Neural crest cell (in vitro differentiated cells): ENCODE measurements at regions not wholly inside any gene's neighbourhood (a gene's known extent, or its start where the extent isn't known, plus 50 kb on each side); places are given as distances from the start of the nearest gene placed in this dataset.

Experiments used
- DNase-seq: peaks from one replicate; pipeline ENCODE4 v3.0.0; 2021; ENCODE audit warnings: low read depth, mixed read lengths, low spot score
- H3K27ac Mint-ChIP-seq: one replicate; pipeline ENCODE4 v1.8.0; 2021; ENCODE audit warnings: mild to moderate bottlenecking, mixed read lengths; ENCODE audit not compliant: unreplicated experiment
- H3K27me3 Mint-ChIP-seq: 2 replicates; pipeline ENCODE4 v1.8.0; 2021; ENCODE audit warnings: low read depth, mild to moderate bottlenecking, mixed read lengths
- H3K36me3 Mint-ChIP-seq: 2 replicates; pipeline ENCODE4 v1.8.0; 2021; ENCODE audit warnings: low read depth, mild to moderate bottlenecking, mixed read lengths
- H3K4me1 Mint-ChIP-seq: 2 replicates; pipeline ENCODE4 v1.8.0; 2021; ENCODE audit warnings: mixed read lengths
- H3K4me3 Mint-ChIP-seq: one replicate; pipeline ENCODE4 v1.8.0; 2021; ENCODE audit warnings: mild to moderate bottlenecking, mixed read lengths
- H3K9me3 Mint-ChIP-seq: 2 replicates; pipeline ENCODE4 v1.8.0; 2021; ENCODE audit warnings: mixed read lengths
- TF ChIP-seq, protein P1 (sequence below): fragments of 200-600 bp; sonication (generic); conservative IDR thresholded peaks from 2 replicates; pipeline ENCODE4 v1.5.0; 2021; ENCODE audit warnings: antibody characterized with exemption, mild to moderate bottlenecking

DNA sequence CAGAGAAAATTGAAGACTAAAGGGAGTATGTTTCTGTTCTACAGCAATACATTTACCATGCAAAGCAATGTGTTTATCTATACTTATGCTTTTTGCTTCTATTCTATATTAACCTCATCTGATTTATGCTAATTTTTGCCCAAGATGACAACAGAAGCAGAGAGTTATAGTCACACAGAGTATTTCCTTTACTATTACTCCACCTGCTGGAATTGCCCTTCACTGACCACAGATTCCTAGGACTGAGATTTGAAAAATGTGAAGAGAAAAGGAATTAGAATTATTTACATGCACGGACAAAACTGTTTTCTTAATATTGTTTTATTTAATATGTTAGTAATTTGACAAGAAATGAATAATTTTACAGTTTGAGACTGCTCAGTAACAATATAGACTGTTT, 745.6 kb downstream of the VGLL3 start:
- H3K4me1 Mint-ChIP-seq: peaks cover 17% of the 10 kb centered on the region
- TF ChIP-seq, protein P1, sequence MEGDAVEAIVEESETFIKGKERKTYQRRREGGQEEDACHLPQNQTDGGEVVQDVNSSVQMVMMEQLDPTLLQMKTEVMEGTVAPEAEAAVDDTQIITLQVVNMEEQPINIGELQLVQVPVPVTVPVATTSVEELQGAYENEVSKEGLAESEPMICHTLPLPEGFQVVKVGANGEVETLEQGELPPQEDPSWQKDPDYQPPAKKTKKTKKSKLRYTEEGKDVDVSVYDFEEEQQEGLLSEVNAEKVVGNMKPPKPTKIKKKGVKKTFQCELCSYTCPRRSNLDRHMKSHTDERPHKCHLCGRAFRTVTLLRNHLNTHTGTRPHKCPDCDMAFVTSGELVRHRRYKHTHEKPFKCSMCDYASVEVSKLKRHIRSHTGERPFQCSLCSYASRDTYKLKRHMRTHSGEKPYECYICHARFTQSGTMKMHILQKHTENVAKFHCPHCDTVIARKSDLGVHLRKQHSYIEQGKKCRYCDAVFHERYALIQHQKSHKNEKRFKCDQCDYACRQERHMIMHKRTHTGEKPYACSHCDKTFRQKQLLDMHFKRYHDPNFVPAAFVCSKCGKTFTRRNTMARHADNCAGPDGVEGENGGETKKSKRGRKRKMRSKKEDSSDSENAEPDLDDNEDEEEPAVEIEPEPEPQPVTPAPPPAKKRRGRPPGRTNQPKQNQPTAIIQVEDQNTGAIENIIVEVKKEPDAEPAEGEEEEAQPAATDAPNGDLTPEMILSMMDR: peak; percentile 71
- H3K9me3 Mint-ChIP-seq: peaks cover 3% of the 10 kb centered on the region
- no peaks in the 10 kb centered on the region for H3K36me3 Mint-ChIP-seq
- H3K27me3 Mint-ChIP-seq: no peaks in the 10 kb centered on the region
- no peak for DNase-seq
- H3K27ac Mint-ChIP-seq: no peak overlapping the region
- H3K4me3 Mint-ChIP-seq: peak overlapping the region; percentile 42

DNA sequence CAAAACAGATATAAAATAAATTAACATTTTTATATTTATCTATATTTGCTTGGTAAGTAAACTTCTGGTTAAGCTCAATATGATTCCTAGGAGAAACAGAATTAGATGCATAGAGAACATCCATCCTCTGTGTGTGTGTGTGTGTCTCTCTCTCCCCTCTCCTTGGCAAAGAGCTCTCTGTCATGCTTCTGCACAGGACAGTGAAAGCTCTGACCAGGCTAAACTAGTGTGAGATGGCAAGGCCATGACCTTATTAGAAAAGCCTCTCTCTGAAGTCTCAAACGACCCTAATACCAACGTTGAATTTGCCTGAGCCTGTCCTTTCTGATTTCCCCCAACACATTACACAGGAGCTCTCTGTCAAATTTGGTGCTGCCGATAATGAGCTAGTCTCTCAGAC, 746.0 kb downstream of the VGLL3 start:
- Mint-ChIP-seq H3K36me3 (no peaks in the 10 kb centered on the region), H3K4me1 (peaks cover 17% of the 10 kb centered on the region), H3K4me3 (peak overlapping the region; percentile 42), H3K27me3 (no peaks in the 10 kb centered on the region), H3K27ac (peak overlapping the region; percentile 58), H3K9me3 (peaks cover 3% of the 10 kb centered on the region)
- no peak for DNase-seq
- TF ChIP-seq, protein P1: no peak

DNA sequence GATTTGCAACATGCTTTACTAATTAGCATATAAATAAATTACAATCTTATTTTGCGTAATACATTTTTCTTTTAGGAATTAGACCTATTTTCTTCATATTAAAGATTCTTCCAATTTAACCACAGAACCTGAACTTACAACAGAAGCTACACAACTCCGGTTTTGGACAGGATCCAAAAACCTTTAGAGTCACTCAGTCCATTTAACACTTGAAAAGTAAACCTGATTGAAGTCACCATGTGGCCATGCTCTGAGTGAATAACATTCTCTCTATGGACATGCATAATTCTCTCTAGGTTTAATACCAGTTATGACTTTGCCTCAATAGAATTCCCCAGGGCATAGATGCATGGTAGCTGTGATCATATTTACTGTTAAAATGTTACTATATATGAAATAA, 751.0 kb downstream of the VGLL3 start:
- Mint-ChIP-seq H3K9me3 (no peaks in the 10 kb centered on the region), H3K4me3 (no peak overlapping the region), H3K27ac (no peak overlapping the region), H3K27me3 (no peaks in the 10 kb centered on the region), H3K4me1 (peaks cover 11% of the 10 kb centered on the region), H3K36me3 (no peaks in the 10 kb centered on the region)
- DNase-seq: no peak
- TF ChIP-seq, protein P1: no peak

DNA sequence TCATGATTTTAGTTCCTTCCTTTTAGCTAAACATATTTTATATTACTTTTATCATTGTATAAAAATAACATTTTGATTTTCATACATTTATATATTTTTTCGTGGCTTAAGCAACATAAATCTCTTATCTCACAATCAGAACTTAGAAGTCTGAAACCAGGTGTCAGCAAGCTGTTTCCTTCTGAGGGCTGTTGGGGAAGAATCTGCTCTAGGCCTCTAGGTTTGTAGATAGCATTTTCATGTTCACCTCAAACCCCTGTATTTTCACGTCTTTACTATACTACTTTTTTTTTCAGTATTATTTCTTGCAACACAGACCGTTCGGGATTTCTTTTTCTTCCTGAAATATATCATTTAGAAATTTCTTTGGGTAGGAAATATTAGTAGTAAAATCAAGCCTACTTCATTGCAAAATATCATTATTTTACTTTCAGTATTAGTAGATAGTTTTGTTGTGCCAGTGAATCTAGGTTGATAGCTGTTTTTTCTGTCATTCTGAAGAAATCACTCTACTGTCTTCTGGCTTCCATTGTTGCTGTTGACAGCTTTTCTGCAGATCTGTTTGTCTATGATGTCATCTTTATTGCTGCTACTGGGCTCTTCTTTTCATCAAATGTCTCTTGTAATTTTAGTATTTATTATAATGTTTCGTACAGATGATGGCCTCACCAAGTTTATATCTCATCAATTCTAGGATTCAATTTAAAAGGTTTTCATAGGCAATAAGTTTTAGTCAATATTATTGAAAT, 756.3 kb downstream of the VGLL3 start:
- Mint-ChIP-seq H3K36me3 (no peaks in the 10 kb centered on the region), H3K9me3 (no peaks in the 10 kb centered on the region), H3K4me3 (no peak overlapping the region), H3K4me1 (no peaks in the 10 kb centered on the region), H3K27ac (no peak overlapping the region), H3K27me3 (no peaks in the 10 kb centered on the region)
- TF ChIP-seq, protein P1: no peak
- DNase-seq: no peak

DNA sequence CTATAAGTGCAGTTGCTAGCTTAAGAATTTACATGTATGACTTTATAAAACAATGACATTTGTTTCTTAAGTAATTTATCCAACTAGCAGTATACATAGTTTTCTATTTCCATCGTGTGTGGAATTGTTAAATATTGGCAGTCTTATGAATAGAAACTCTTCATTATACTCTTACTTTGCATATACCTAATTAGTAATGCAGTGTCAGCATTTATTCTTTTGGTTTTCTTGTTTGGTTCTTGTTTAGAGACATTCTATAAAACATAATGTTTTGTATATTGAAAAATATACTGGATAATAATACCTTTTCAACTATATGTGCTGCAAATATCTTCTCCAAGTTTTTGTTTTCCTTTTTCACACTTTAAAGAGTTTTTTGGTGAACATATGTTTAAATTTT, 760.2 kb downstream of the VGLL3 start:
- Mint-ChIP-seq H3K36me3 (no peaks in the 10 kb centered on the region), H3K9me3 (no peaks in the 10 kb centered on the region), H3K27ac (no peak overlapping the region), H3K4me1 (peaks cover 5% of the 10 kb centered on the region), H3K4me3 (no peak overlapping the region), H3K27me3 (no peaks in the 10 kb centered on the region)
- TF ChIP-seq, protein P1: no peak
- DNase-seq: no peak
